ENCODE measurements at regions not wholly inside any gene's neighbourhood (a gene's known extent, or its start where the extent isn't known, plus 50 kb on each side); places are given as distances from the start of the nearest gene placed in this dataset.

GRCh38 chr18:35880788-35881455 is 91.6 kb upstream of the RMP24 start:
- TF ChIP-seq POLR2A (IDR thresholded peaks at IDR 0.05; ENCODE audit: low read length) (no peak), HDAC2 (IDR thresholded peaks at IDR 0.05) (no peak), RAD21 (conservative IDR thresholded peaks at IDR 0.05 in 1 of 2, IDR thresholded peaks at IDR 0.05 in 1 of 2) (no peak), POLR2AphosphoS2 (conservative IDR thresholded peaks at IDR 0.05; ENCODE audit: low read length) (no peak)
